Activated naive CD4-positive, alpha-beta T cell treated with anti-CD3 and anti-CD28 coated beads, Interleukin-2, amount 50 U/mL, for 24 hours (primary cell): ENCODE measurements at regions not wholly inside any gene's neighbourhood (a gene's known extent, or its start where the extent isn't known, plus 50 kb on each side); places are given as distances from the start of the nearest gene placed in this dataset.
"Not testable (repeated sequence)": the region's sequence is repeated elsewhere in the genome, so short reads cannot be mapped to it uniquely, and the experiment has no call there.

Experiments
- H3K27ac Mint-ChIP-seq: one replicate; pipeline ENCODE4 v1.8.0; 2021; ENCODE audit warnings: mild to moderate bottlenecking, mixed read lengths
- H3K27me3 Mint-ChIP-seq: one replicate; pipeline ENCODE4 v1.8.0; 2021; ENCODE audit warnings: mixed read lengths
- H3K36me3 Mint-ChIP-seq: one replicate; pipeline ENCODE4 v1.8.0; 2021; ENCODE audit warnings: mixed read lengths
- H3K4me1 Mint-ChIP-seq: one replicate; pipeline ENCODE4 v1.8.0; 2021; ENCODE audit warnings: mixed read lengths
- H3K4me3 Mint-ChIP-seq: one replicate; pipeline ENCODE4 v1.8.0; 2021; ENCODE audit warnings: mild to moderate bottlenecking, mixed read lengths
- H3K9me3 Mint-ChIP-seq: one replicate; pipeline ENCODE4 v1.8.0; 2021; ENCODE audit warnings: mixed read lengths

DNA sequence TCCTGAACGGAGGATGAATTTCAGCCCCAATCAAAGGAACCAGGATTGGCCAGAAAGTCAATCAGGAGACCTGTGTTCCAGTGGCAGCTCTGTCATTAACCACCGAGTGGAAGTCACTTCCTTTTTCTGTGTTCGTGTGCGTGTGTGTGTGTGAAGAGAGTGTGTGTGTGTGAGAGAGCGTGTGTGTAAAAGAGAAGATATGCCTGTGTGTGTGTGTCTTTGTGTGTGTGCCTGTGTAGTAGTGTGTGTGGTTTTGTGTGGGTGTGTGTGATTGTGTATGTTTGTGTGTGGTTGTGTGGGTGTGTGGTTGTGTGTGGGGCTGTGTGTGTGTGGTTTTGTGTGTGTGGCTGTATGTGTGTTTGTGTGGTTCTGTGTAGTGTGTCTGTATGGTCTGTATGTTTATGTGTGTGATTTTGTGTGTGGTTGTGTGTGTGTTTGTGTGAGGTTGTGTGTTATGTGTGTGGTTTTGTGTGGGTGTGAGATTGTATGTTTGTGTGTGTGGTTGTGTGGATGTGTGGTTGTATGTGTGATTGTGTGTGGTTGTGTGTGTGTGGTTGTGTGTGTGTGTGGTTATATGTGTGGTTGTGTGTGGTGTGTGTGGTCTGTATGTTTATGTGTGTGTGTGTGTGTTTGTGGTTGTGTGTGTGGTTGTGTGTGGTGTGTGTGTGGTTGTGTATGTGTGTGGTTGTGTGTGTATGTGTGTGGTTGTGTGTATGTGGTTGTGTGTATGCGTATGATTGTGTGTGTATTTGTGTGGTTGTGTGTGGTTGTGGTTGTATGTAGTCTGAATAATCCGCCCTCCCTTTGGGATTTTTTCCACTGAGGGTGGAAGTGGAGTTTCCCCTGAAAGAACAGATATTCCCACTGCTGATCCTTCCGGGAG is 314.4 kb downstream of the SHQ1 start:
- Mint-ChIP-seq H3K4me1 (peaks cover 20% of the 10 kb centered on the region), H3K36me3 (peaks cover 1% of the 10 kb centered on the region), H3K27ac (peak overlapping the region; percentile 52), H3K27me3 (no peaks in the 10 kb centered on the region), H3K4me3 (no peak overlapping the region), H3K9me3 (no peaks in the 10 kb centered on the region)

DNA sequence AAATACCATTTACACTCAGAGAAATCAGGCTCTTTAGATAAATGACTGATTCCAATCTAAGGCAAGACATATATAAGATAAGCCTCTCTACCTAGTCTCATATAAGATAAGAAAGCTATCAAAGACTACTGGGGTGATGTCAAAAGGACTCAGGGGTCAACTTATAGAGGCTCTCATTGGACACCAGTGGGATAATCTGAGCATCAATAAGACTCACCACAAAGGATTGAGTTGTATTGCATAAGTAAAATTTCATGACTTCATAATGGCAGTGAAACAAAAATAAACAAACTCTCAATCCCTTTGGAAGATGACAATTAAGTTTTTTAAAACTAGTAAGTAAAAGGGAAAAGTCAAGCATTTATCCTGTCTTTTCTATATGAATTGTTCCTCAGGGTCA is 317.8 kb downstream of the SHQ1 start:
- Mint-ChIP-seq H3K4me3 (no peak overlapping the region), H3K27ac (no peak overlapping the region), H3K9me3 (no peaks in the 10 kb centered on the region), H3K27me3 (no peaks in the 10 kb centered on the region), H3K4me1 (peaks cover 6% of the 10 kb centered on the region), H3K36me3 (no peaks in the 10 kb centered on the region)

GRCh38 chr3:72529081-72529480 is 319.2 kb downstream of the SHQ1 start:
- no peak overlapping the region for H3K4me3 Mint-ChIP-seq
- H3K36me3 Mint-ChIP-seq: no peaks in the 10 kb centered on the region
- peaks cover 6% of the 10 kb centered on the region for H3K4me1 Mint-ChIP-seq
- H3K27me3 Mint-ChIP-seq: no peaks in the 10 kb centered on the region
- H3K27ac Mint-ChIP-seq: no peak overlapping the region
- no peaks in the 10 kb centered on the region for H3K9me3 Mint-ChIP-seq

- Mint-ChIP-seq H3K27ac (no peak overlapping the region), H3K36me3 (no peaks in the 10 kb centered on the region), H3K27me3 (no peaks in the 10 kb centered on the region), H3K9me3 (no peaks in the 10 kb centered on the region), H3K4me3 (no peak overlapping the region), H3K4me1 (peaks cover 36% of the 10 kb centered on the region)
Observed at GRCh38 chr3:72523429-72524151, 324.7 kb downstream of the SHQ1 start.

DNA sequence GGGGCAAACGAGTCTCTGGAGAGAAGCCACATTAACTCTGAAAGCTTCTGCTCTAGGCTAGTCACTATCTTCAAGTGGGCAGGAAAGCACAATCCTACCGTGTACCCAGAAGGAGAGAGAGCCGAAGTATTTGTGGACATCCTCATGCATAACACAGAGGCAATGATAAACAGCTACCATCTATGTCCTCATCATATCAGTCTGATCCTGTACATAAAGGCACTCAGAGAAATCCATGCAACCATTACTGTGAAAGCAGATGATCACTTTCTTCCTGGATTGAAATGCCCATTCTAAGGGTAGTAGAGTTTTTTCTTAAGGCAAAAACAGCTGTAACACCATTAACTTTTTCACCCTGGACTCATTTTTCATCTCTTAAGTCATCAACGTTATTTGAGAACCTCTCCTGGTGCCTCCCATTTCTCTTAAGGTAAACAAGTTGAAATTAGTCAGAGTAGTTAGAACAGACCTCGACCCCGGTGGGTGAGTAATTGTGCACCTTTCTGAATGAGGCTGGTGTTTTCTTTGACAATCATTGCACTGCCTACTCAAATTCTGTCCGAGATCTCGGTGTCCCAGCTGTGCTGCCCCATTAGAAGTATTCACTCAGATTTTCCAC is 327.4 kb downstream of the SHQ1 start:
- no peaks in the 10 kb centered on the region for H3K27me3 Mint-ChIP-seq
- H3K36me3 Mint-ChIP-seq: no peaks in the 10 kb centered on the region
- H3K9me3 Mint-ChIP-seq: no peaks in the 10 kb centered on the region
- peaks cover 36% of the 10 kb centered on the region for H3K4me1 Mint-ChIP-seq
- H3K27ac Mint-ChIP-seq: peak overlapping the region; percentile 53
- H3K4me3 Mint-ChIP-seq: no peak overlapping the region

- no peaks in the 10 kb centered on the region for H3K36me3 Mint-ChIP-seq
- no peaks in the 10 kb centered on the region for H3K27me3 Mint-ChIP-seq
- peak overlapping the region; percentile 53 for H3K27ac Mint-ChIP-seq
- H3K4me1 Mint-ChIP-seq: peaks cover 36% of the 10 kb centered on the region
- H3K4me3 Mint-ChIP-seq: no peak overlapping the region
- H3K9me3 Mint-ChIP-seq: no peaks in the 10 kb centered on the region
Observed at GRCh38 chr3:72519946-72520604, 328.2 kb downstream of the SHQ1 start.

GRCh38 chr3:72517921-72518424 is 330.3 kb downstream of the SHQ1 start:
- no peaks in the 10 kb centered on the region for H3K9me3 Mint-ChIP-seq
- no peak overlapping the region for H3K27ac Mint-ChIP-seq
- H3K4me3 Mint-ChIP-seq: no peak overlapping the region
- peaks cover 2% of the 10 kb centered on the region for H3K36me3 Mint-ChIP-seq
- H3K27me3 Mint-ChIP-seq: no peaks in the 10 kb centered on the region
- H3K4me1 Mint-ChIP-seq: peaks cover 25% of the 10 kb centered on the region

DNA sequence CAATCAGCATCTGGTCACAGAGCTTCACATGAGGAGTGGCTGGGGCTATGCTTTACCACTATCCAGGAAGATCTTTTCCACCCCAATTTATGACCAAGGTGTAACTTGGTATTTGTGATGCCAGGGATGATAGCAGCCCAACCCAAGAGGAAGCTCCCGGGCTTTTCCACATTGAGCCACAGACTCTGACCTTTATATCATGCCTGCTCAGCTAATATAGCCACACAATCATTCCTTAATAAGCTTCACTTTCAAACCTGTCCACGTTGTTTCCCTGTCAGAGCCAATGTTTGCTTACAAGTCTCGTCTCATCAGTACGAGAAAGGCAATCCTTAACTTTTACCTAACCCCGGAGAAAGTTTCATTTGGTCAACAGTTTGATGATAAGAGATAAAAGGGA is 330.9 kb downstream of the SHQ1 start:
- H3K27ac Mint-ChIP-seq: no peak overlapping the region
- H3K9me3 Mint-ChIP-seq: no peaks in the 10 kb centered on the region
- no peak overlapping the region for H3K4me3 Mint-ChIP-seq
- peaks cover 20% of the 10 kb centered on the region for H3K4me1 Mint-ChIP-seq
- no peaks in the 10 kb centered on the region for H3K27me3 Mint-ChIP-seq
- H3K36me3 Mint-ChIP-seq: peaks cover 2% of the 10 kb centered on the region

DNA sequence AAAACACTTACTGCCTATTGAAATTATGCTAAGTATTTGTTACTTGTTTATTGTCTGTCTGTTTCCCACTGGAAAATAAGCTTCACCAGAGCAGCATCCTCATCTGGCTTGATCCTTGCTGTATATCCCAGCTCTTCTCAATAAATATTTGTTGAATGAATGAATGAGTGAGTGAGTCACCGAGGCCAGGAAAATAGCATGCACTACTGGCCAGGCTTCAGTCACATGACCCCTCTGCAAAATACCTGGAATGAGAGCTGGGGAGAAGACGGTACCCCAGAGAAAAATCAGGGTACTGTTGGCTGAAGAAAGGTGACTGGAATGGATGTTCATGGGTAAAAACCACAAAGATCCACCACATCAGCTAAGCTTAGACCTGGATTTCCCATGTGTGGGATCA is 331.9 kb downstream of the SHQ1 start:
- no peak overlapping the region for H3K4me3 Mint-ChIP-seq
- H3K9me3 Mint-ChIP-seq: no peaks in the 10 kb centered on the region
- H3K4me1 Mint-ChIP-seq: peaks cover 15% of the 10 kb centered on the region
- H3K36me3 Mint-ChIP-seq: peaks cover 2% of the 10 kb centered on the region
- no peaks in the 10 kb centered on the region for H3K27me3 Mint-ChIP-seq
- no peak overlapping the region for H3K27ac Mint-ChIP-seq

- Mint-ChIP-seq H3K4me1 (peaks cover 11% of the 10 kb centered on the region), H3K27ac (no peak overlapping the region), H3K36me3 (peaks cover 2% of the 10 kb centered on the region), H3K27me3 (no peaks in the 10 kb centered on the region), H3K4me3 (no peak overlapping the region), H3K9me3 (no peaks in the 10 kb centered on the region)
Observed at GRCh38 chr3:72515941-72516340, 332.3 kb downstream of the SHQ1 start.

DNA sequence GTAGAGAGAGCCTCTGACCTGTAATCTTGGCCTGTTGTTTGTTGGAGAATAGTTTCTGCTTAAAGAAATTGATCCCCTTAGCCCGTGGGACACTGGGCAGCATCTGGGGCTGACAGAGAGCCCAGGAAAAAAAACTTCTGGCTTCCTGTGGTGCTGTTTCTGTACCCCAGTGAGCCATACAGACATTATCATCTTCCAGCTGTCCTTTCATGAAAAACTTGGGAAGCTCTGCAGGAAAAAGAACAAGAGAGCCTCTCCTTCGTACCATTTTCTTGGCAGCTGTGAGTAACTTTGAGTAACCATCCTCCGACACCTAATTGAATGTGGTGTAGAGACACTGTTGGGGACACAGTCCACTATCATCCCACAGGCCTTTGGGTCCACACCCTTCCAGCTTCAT is 333.0 kb downstream of the SHQ1 start:
- Mint-ChIP-seq H3K36me3 (peaks cover 2% of the 10 kb centered on the region), H3K27me3 (no peaks in the 10 kb centered on the region), H3K27ac (no peak overlapping the region), H3K4me1 (peaks cover 5% of the 10 kb centered on the region), H3K9me3 (no peaks in the 10 kb centered on the region), H3K4me3 (no peak overlapping the region)

DNA sequence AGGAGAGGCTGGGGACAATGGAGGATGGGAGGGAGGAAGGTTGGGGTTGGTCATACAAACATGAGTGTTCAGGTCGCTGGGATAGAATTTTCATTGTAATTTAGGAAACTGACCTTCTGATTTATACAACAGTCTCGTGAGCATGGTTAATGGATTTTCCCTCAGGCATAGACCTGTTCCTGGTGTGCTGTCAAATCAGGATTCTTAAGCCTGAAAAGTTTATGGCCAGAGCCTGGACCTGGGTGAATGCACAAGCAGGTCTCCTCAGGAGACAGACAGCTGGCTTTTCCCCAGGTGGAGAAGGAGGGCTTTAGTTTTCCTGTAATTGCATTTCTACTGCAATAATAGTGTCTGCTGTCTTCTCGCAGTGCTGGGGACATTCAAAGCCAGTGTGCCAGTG is 338.0 kb downstream of the SHQ1 start:
- H3K9me3 Mint-ChIP-seq: no peaks in the 10 kb centered on the region
- no peak overlapping the region for H3K27ac Mint-ChIP-seq
- no peaks in the 10 kb centered on the region for H3K4me1 Mint-ChIP-seq
- H3K36me3 Mint-ChIP-seq: peaks cover 2% of the 10 kb centered on the region
- no peaks in the 10 kb centered on the region for H3K27me3 Mint-ChIP-seq
- H3K4me3 Mint-ChIP-seq: no peak overlapping the region

DNA sequence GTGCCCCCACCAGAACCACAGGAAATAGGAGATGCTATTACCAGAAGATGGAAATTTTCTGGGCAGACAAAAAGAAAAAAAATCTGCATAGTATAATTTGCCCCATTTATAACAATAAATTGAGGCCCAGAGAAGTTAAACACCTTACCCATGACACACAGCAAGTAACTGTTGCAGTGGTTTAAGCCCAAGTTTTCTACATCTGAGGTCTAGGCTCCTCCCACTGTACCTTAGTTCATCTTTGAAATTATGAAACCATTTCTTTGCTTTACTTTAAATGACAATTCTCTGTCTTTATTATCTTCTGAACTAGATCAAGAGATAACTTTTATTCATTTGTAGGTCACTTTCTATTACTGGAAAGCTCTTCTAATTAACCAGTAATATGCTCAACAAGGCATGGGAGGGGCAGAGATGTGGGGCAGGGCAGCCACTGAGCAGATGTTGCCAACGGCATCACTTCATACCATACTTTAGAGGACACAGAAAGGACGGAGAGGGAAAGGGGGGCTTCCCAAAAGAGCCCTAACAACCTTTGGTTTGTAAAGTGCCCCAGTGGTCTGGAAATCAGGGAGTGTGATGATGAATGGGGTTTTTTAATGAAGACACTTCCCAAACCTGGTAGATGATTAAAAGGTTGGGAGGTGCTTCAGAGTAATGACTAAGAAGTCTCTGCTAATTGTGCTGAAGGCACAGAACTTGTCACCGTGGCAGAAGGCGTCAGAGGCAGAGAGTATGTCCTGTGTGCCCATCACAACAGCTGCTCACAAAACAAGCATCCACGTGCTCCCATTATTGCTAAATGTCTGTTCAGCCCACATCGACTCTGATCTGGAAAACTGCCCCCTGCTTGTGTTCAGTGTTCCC is 342.5 kb downstream of the SHQ1 start:
- Mint-ChIP-seq H3K27ac (no peak overlapping the region), H3K4me1 (no peaks in the 10 kb centered on the region), H3K4me3 (no peak overlapping the region), H3K27me3 (no peaks in the 10 kb centered on the region), H3K36me3 (peaks cover 2% of the 10 kb centered on the region), H3K9me3 (no peaks in the 10 kb centered on the region)

- not testable (repeated sequence) for H3K27ac Mint-ChIP-seq, H3K9me3 Mint-ChIP-seq, H3K4me3 Mint-ChIP-seq, H3K4me1 Mint-ChIP-seq, H3K36me3 Mint-ChIP-seq, H3K27me3 Mint-ChIP-seq
Observed at GRCh38 chr3:72497501-72497900, 350.7 kb downstream of the SHQ1 start.
